ENCODE measurements at regions not wholly inside any gene's neighbourhood (a gene's known extent, or its start where the extent isn't known, plus 50 kb on each side); places are given as distances from the start of the nearest gene placed in this dataset.

- DNase-seq (ENCODE audit: low spot score) (no peak), FAIRE-seq (no peak)
Observed at GRCh38 chrX:68897118-68897945, 68.5 kb downstream of the EFNB1 start.

GRCh38 chrX:68896581-68896980 is 67.8 kb downstream of the EFNB1 start:
- no peak for FAIRE-seq

GRCh38 chrX:68895778-68896177 is 67.0 kb downstream of the EFNB1 start:
- DNase-seq (ENCODE audit: low spot score): no peak

More at GRCh38 chrX:68896581-68896980, 67.8 kb downstream of the EFNB1 start:
- DNase-seq (ENCODE audit: low spot score): no peak

GRCh38 chrX:68895341-68895755 is 66.5 kb downstream of the EFNB1 start:
- FAIRE-seq: no peak
- DNase-seq (ENCODE audit: low spot score): peak; percentile 29

More at GRCh38 chrX:68895778-68896177, 67.0 kb downstream of the EFNB1 start:
- no peak for FAIRE-seq

DNA sequence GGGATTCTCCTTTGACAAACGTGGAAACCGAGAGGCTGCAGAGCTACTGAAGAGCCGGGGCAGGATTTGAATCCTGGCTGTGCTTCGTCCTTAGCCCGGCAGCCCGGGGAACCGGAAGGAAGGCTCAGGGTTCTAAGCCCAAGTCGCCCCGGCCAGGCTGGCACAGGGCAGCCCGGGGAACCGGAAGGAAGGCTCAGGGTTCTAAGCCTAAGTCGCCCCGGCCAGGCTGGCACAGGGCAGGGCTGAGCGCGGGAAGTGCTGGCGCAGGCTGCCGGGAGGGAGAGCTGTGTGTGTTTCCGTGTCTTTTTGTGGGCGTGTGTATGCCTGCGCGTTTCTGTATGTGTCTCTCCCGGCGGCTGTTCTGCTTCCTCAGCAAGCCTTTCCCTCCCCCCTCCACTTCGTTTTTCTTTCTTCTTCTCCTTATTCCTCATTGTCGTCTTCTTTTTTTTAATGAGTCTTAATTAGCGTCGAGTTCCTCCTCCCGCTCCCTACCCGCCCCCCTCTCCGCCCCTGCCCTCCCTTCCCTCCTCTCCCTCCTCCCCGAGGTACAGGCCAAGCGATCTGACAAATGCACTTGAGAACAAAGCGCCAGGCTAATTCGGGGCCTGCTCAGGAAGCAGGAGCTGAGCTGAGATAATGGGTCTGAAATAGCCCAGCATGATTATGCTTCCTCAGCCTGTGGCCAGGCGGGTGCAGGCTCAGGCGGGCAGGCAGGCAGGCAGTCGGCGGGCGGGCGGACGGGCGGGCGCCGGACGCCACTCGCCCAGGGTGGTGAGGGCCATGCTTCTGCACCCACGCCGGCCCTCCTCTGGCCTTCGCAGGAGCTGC is 65.9 kb downstream of the EFNB1 start:
- no peak for DNase-seq (ENCODE audit: low spot score)
- FAIRE-seq: no peak

- DNase-seq (ENCODE audit: low spot score) (no peak), FAIRE-seq (no peak)
Observed at GRCh38 chrX:68894142-68894512, 65.3 kb downstream of the EFNB1 start.

- FAIRE-seq: no peak
- DNase-seq (ENCODE audit: low spot score): no peak
Observed at GRCh38 chrX:68892651-68893050, 63.8 kb downstream of the EFNB1 start.

GRCh38 chrX:68892134-68892533 is 63.3 kb downstream of the EFNB1 start:
- no peak for DNase-seq (ENCODE audit: low spot score)
- no peak for FAIRE-seq
